Cardiac muscle cell (in vitro differentiated cells and primary cell): ENCODE measurements at regions not wholly inside any gene's neighbourhood (a gene's known extent, or its start where the extent isn't known, plus 50 kb on each side); places are given as distances from the start of the nearest gene placed in this dataset.

Experiments
- DNase-seq, 2 donors: peaks; one replicate each; pipeline versions ENCODE4 v3.0.0 to v3.0.0-alpha.2; 2010 to 2017; ENCODE audit warnings: low read depth in 1 of 2, low spot score in 1 of 2
- H3K27ac ChIP-seq: fragments of 200-600 bp; sonication (generic); 2 replicates; pipeline ENCODE4 v1.5.1; 2016
- H3K27me3 ChIP-seq: fragments of 200-600 bp; sonication (generic); 2 replicates; pipeline ENCODE4 v1.6.0; 2016; ENCODE audit warnings: control low read depth
- H3K36me3 ChIP-seq: fragments of 200-600 bp; sonication (generic); 2 replicates; pipeline ENCODE4 v1.5.1; 2016; ENCODE audit warnings: control low read depth
- H3K4me1 ChIP-seq: fragments of 200-600 bp; sonication (generic); 2 replicates; pipeline ENCODE4 v1.8.1; 2017; ENCODE audit warnings: low read depth, mild to moderate bottlenecking, mixed run types
- H3K4me3 ChIP-seq: fragments of 200-600 bp; sonication (generic); 2 replicates; pipeline ENCODE4 v1.5.1; 2016; ENCODE audit warnings: mild to moderate bottlenecking
- H3K9me3 ChIP-seq: fragments of 200-600 bp; sonication (generic); 2 replicates; pipeline ENCODE4 v1.5.1; 2017; ENCODE audit warnings: low read depth, mild to moderate bottlenecking, control low read depth
- CTCF ChIP-seq: IDR thresholded peaks from 2 replicates; pipeline ENCODE4 v1.5.1; 2012; ENCODE audit warnings: low read depth, mild to moderate bottlenecking, low read length

- no peaks in the 10 kb centered on the region for H3K27me3 ChIP-seq
- no peak for DNase-seq
- H3K9me3 ChIP-seq = no peaks in the 10 kb centered on the region
- TF ChIP-seq CTCF = no peak
- H3K4me1 ChIP-seq = no peaks in the 10 kb centered on the region
- no peak overlapping the region for H3K27ac ChIP-seq
- no peak overlapping the region for H3K4me3 ChIP-seq
- H3K36me3 ChIP-seq = no peaks in the 10 kb centered on the region
These were observed 223.9 kb downstream of the TGFB2 start for GRCh38 chr1:218568962-218569550.

DNA sequence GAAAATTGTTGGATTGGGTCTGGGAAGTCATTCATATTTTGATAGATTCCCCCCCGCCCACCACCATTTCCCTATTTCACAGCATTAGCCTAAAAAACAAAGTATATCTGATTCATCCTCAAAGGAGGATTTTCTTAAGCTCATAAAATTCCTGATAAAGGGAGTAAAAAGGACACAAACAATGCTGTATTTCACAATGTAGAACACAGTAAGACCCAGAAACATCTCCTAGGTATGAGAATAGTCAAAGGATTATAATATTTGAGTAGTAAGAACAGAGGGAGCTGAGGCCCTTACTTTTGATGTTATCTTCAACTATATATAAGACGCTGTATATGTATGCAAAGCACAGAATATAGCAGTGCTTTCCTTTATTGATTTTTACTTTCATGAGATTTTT lies 225.3 kb downstream of the TGFB2 start:
- no peak for TF ChIP-seq CTCF
- H3K36me3 ChIP-seq = no peaks in the 10 kb centered on the region
- no peaks in the 10 kb centered on the region for H3K4me1 ChIP-seq
- no peak overlapping the region for H3K4me3 ChIP-seq
- H3K9me3 ChIP-seq = no peaks in the 10 kb centered on the region
- H3K27ac ChIP-seq = no peak overlapping the region
- H3K27me3 ChIP-seq = no peaks in the 10 kb centered on the region
- DNase-seq = no peak

GRCh38 chr1:218571491-218571890 lies 226.4 kb downstream of the TGFB2 start:
- H3K27me3 ChIP-seq = no peaks in the 10 kb centered on the region
- H3K36me3 ChIP-seq = no peaks in the 10 kb centered on the region
- no peak overlapping the region for H3K4me3 ChIP-seq
- no peak overlapping the region for H3K27ac ChIP-seq
- no peak for DNase-seq
- H3K4me1 ChIP-seq = no peaks in the 10 kb centered on the region
- H3K9me3 ChIP-seq = no peaks in the 10 kb centered on the region
- TF ChIP-seq CTCF = no peak

- Histone ChIP-seq H3K36me3 (no peaks in the 10 kb centered on the region), H3K9me3 (no peaks in the 10 kb centered on the region), H3K27ac (no peak overlapping the region), H3K27me3 (no peaks in the 10 kb centered on the region), H3K4me1 (no peaks in the 10 kb centered on the region), H3K4me3 (no peak overlapping the region)
- TF ChIP-seq CTCF = no peak
- no peak for DNase-seq
These were observed 226.9 kb downstream of the TGFB2 start for GRCh38 chr1:218572050-218572449.

DNA sequence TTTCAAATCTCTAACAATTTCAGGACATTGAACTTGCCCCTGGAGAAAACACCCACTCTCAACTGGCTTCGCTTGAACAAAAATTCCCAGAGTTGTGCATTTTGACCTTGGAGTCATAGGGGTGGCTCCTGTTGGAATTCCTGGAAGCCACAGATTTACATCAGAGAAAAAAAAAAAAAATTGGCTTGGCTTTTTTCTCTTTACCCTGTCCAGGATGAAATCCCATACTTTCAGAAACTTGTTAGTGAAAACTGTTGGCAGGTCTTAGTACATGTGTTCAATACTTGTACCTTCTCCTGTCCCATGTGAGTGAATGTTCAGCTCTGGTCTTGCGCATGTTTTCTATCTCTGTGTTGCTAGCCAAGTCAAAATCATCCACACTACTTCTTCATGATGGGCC lies 228.8 kb downstream of the TGFB2 start:
- DNase-seq = no peak
- TF ChIP-seq CTCF = no peak
- Histone ChIP-seq H3K4me1 (no peaks in the 10 kb centered on the region), H3K4me3 (no peak overlapping the region), H3K36me3 (no peaks in the 10 kb centered on the region), H3K9me3 (no peaks in the 10 kb centered on the region), H3K27me3 (no peaks in the 10 kb centered on the region), H3K27ac (no peak overlapping the region)

DNA sequence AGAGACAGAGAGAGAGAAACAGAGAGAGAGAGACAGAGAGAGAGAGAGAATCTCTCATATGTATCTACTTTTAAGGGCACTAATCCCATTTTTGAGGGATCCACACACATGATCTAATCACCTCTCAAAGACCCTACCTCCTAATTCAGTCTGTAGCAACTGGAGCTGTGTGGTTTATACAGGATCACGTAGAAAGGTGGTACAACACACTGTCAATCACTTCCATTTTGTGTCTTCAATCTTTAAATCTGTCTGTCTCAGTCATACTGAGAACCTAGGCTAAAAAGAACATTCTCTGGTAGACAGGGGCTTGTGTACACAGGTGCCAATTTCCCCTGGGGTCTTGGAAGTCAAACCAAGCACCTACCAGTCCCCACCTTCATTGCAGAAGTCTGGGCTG lies 229.9 kb downstream of the TGFB2 start:
- Histone ChIP-seq H3K9me3 (no peaks in the 10 kb centered on the region), H3K4me3 (no peak overlapping the region), H3K27ac (no peak overlapping the region), H3K27me3 (no peaks in the 10 kb centered on the region), H3K36me3 (no peaks in the 10 kb centered on the region), H3K4me1 (no peaks in the 10 kb centered on the region)
- TF ChIP-seq CTCF = no peak
- no peak for DNase-seq
